ENCODE measurements at regions not wholly inside any gene's neighbourhood (a gene's known extent, or its start where the extent isn't known, plus 50 kb on each side); places are given as distances from the start of the nearest gene placed in this dataset.
"Not testable (repeated sequence)": the region's sequence is repeated elsewhere in the genome, so short reads cannot be mapped to it uniquely, and the experiment has no call there.

- H3K27ac Mint-ChIP-seq = no peak overlapping the region
- DNase-seq (ENCODE audit: low spot score in 2 of 2) = no peak
- no peaks in the 10 kb centered on the region for H3K9me3 Mint-ChIP-seq
- no peaks in the 10 kb centered on the region for H3K36me3 Mint-ChIP-seq
- no peak for ATAC-seq
These were observed 829.3 kb upstream of the CITED2 start for GRCh38 chr6:140203661-140204147.

- no peak for DNase-seq (ENCODE audit: low spot score in 2 of 2)
- no peaks in the 10 kb centered on the region for H3K9me3 Mint-ChIP-seq
- no peaks in the 10 kb centered on the region for H3K36me3 Mint-ChIP-seq
- no peak for ATAC-seq
- H3K27ac Mint-ChIP-seq = no peak overlapping the region
These were observed 828.6 kb upstream of the CITED2 start for GRCh38 chr6:140202964-140203515.

- Mint-ChIP-seq H3K27ac (no peak overlapping the region), H3K36me3 (no peaks in the 10 kb centered on the region), H3K9me3 (no peaks in the 10 kb centered on the region)
- DNase-seq (ENCODE audit: low spot score in 2 of 2) = no peak
- ATAC-seq = no peak
These were observed 827.5 kb upstream of the CITED2 start for GRCh38 chr6:140201787-140202458.

GRCh38 chr6:140193269-140193668, 818.8 kb upstream of the CITED2 start:
- Mint-ChIP-seq H3K36me3 (peaks cover 0 to 10% of the 10 kb centered on the region in 2 donors), H3K9me3 (peaks cover 17 to 25% of the 10 kb centered on the region in 2 donors), H3K27ac (no peak overlapping the region)
- ATAC-seq (no peak), DNase-seq (ENCODE audit: low spot score in 2 of 2) (no peak)

GRCh38 chr6:140192018-140192417, 817.6 kb upstream of the CITED2 start:
- Mint-ChIP-seq H3K36me3 (peaks cover 0 to 10% of the 10 kb centered on the region in 2 donors), H3K9me3 (peaks cover 24 to 25% of the 10 kb centered on the region in 2 donors), H3K27ac (no peak overlapping the region)
- no peak for DNase-seq (ENCODE audit: low spot score in 2 of 2)
- no peak for ATAC-seq

- DNase-seq (ENCODE audit: low spot score in 2 of 2) = not testable (repeated sequence)
- peaks cover 0 to 14% of the 10 kb centered on the region in 2 donors for H3K36me3 Mint-ChIP-seq
These were observed 814.8 kb upstream of the CITED2 start for GRCh38 chr6:140189263-140189662.

GRCh38 chr6:140185991-140186390, 811.5 kb upstream of the CITED2 start:
- Mint-ChIP-seq H3K27ac (no peak overlapping the region), H3K9me3 (peaks cover 0 to 25% of the 10 kb centered on the region in 2 donors), H3K36me3 (peaks cover 0 to 13% of the 10 kb centered on the region in 2 donors)
- no peak for DNase-seq (ENCODE audit: low spot score in 2 of 2)
- ATAC-seq = no peak

More at GRCh38 chr6:140189263-140189662, 814.8 kb upstream of the CITED2 start:
- H3K9me3 Mint-ChIP-seq = peaks cover 17 to 25% of the 10 kb centered on the region in 2 donors
- H3K27ac Mint-ChIP-seq, ATAC-seq: not testable (repeated sequence)

- Mint-ChIP-seq H3K9me3 (peaks cover 0 to 14% of the 10 kb centered on the region in 2 donors), H3K27ac (no peak overlapping the region), H3K36me3 (peaks cover 0 to 5% of the 10 kb centered on the region in 2 donors)
- ATAC-seq (no peak), DNase-seq (ENCODE audit: low spot score in 2 of 2) (no peak)
These were observed 809.4 kb upstream of the CITED2 start for GRCh38 chr6:140183881-140184280.

GRCh38 chr6:140182821-140183220, 808.4 kb upstream of the CITED2 start:
- no peak for ATAC-seq
- H3K36me3 Mint-ChIP-seq = peaks cover 0 to 5% of the 10 kb centered on the region in 2 donors
- H3K9me3 Mint-ChIP-seq = peaks cover 0 to 10% of the 10 kb centered on the region in 2 donors
- H3K27ac Mint-ChIP-seq = no peak overlapping the region
- no peak for DNase-seq (ENCODE audit: low spot score in 2 of 2)

- peaks cover 0 to 3% of the 10 kb centered on the region in 2 donors for H3K36me3 Mint-ChIP-seq
- no peak overlapping the region for H3K27ac Mint-ChIP-seq
- peaks cover 0 to 3% of the 10 kb centered on the region in 2 donors for H3K9me3 Mint-ChIP-seq
- DNase-seq (ENCODE audit: low spot score in 2 of 2) (no peak), ATAC-seq (no peak)
These were observed 807.4 kb upstream of the CITED2 start for GRCh38 chr6:140181876-140182275.

GRCh38 chr6:140180306-140180705, 805.9 kb upstream of the CITED2 start:
- Mint-ChIP-seq H3K27ac (no peak overlapping the region), H3K9me3 (no peaks in the 10 kb centered on the region), H3K36me3 (no peaks in the 10 kb centered on the region)
- ATAC-seq (no peak), DNase-seq (ENCODE audit: low spot score in 2 of 2) (no peak)

- no peak for ATAC-seq
- no peaks in the 10 kb centered on the region for H3K9me3 Mint-ChIP-seq
- H3K36me3 Mint-ChIP-seq = no peaks in the 10 kb centered on the region
- H3K27ac Mint-ChIP-seq = no peak overlapping the region
- DNase-seq (ENCODE audit: low spot score in 2 of 2) = no peak
These were observed 804.5 kb upstream of the CITED2 start for GRCh38 chr6:140178935-140179334.

- ATAC-seq (no peak), DNase-seq (ENCODE audit: low spot score in 2 of 2) (no peak)
- Mint-ChIP-seq H3K9me3 (no peaks in the 10 kb centered on the region), H3K36me3 (no peaks in the 10 kb centered on the region), H3K27ac (no peak overlapping the region)
These were observed 804.1 kb upstream of the CITED2 start for GRCh38 chr6:140178520-140178919.

- no peaks in the 10 kb centered on the region for H3K36me3 Mint-ChIP-seq
- peaks cover 4% of the 10 kb centered on the region in 2 donors for H3K9me3 Mint-ChIP-seq
- no peak for DNase-seq (ENCODE audit: low spot score in 2 of 2)
- no peak for ATAC-seq
- no peak overlapping the region for H3K27ac Mint-ChIP-seq
These were observed 801.9 kb upstream of the CITED2 start for GRCh38 chr6:140176306-140176705.

GRCh38 chr6:140175486-140175885, 801.0 kb upstream of the CITED2 start:
- Mint-ChIP-seq H3K27ac (no peak overlapping the region), H3K36me3 (no peaks in the 10 kb centered on the region), H3K9me3 (peaks cover 4% of the 10 kb centered on the region in 2 donors)
- DNase-seq (ENCODE audit: low spot score in 2 of 2) (no peak), ATAC-seq (no peak)

- DNase-seq (ENCODE audit: low spot score in 2 of 2) (no peak), ATAC-seq (no peak)
- no peaks in the 10 kb centered on the region for H3K36me3 Mint-ChIP-seq
- H3K9me3 Mint-ChIP-seq = peaks cover 4% of the 10 kb centered on the region in 2 donors
- no peak overlapping the region for H3K27ac Mint-ChIP-seq
These were observed 800.1 kb upstream of the CITED2 start for GRCh38 chr6:140174524-140174923.

GRCh38 chr6:140168365-140168764, 793.9 kb upstream of the CITED2 start:
- no peak for ATAC-seq
- Mint-ChIP-seq H3K36me3 (no peaks in the 10 kb centered on the region), H3K27ac (no peak overlapping the region), H3K9me3 (peaks cover 4% of the 10 kb centered on the region in 2 donors)
- no peak for DNase-seq (ENCODE audit: low spot score in 2 of 2)

- Mint-ChIP-seq H3K9me3 (peaks cover 0 to 4% of the 10 kb centered on the region in 2 donors), H3K27ac (no peak overlapping the region), H3K36me3 (no peaks in the 10 kb centered on the region)
- ATAC-seq (no peak), DNase-seq (ENCODE audit: low spot score in 2 of 2) (no peak)
These were observed 786.5 kb upstream of the CITED2 start for GRCh38 chr6:140160909-140161308.

Measured in activated naive CD4-positive, alpha-beta T cell treated with anti-CD3 and anti-CD28 coated beads, Interleukin-2, amount 50 U/mL, for 72 hours (primary cell).